Coronary artery (tissue), 2 donors: ENCODE measurements at regions not wholly inside any gene's neighbourhood (a gene's known extent, or its start where the extent isn't known, plus 50 kb on each side); places are given as distances from the start of the nearest gene placed in this dataset.

Experiments used
- DNase-seq: peaks from one replicate; pipeline ENCODE4 v3.0.0-alpha.2; 2017; ENCODE audit warnings: low spot score
- H3K27ac ChIP-seq, 2 donors: fragments of 200-600 bp; sonication (generic); one replicate each; pipeline ENCODE4 v1.5.1; 2016 to 2019
- H3K4me3 ChIP-seq: fragments of 200-600 bp; sonication (generic); 2 replicates; pipeline ENCODE4 v1.5.1; 2016; ENCODE audit warnings: mild to moderate bottlenecking, moderate library complexity
- TF ChIP-seq, protein P1 (sequence below): fragments of 200-600 bp; sonication (generic); IDR thresholded peaks from one replicate; pipeline ENCODE4 v1.5.1; 2019; ENCODE audit warnings: antibody characterized with exemption

DNA sequence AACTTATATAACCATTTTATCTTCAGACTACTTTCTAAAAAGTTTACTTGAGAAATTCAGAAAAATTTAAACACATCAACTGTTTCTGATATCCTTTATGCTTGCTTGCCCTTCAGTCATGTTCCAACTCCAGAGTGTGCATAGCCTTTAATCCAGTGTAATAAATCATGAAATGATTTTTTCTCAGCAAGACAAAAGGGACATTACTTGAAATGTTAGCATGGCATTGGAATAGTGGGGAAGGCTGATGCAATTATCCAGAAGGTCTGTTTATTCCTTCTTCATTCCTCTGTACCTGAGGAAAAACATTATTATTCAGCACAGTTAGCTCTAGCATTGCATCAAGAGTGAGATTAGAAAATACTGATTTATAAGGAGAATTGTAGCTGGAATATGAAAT lies 209.9 kb downstream of the SLC7A11 start:
- DNase-seq: no peak
- Histone ChIP-seq H3K4me3 (no peak overlapping the region), H3K27ac (no peak overlapping the region)
- TF ChIP-seq, protein P1, sequence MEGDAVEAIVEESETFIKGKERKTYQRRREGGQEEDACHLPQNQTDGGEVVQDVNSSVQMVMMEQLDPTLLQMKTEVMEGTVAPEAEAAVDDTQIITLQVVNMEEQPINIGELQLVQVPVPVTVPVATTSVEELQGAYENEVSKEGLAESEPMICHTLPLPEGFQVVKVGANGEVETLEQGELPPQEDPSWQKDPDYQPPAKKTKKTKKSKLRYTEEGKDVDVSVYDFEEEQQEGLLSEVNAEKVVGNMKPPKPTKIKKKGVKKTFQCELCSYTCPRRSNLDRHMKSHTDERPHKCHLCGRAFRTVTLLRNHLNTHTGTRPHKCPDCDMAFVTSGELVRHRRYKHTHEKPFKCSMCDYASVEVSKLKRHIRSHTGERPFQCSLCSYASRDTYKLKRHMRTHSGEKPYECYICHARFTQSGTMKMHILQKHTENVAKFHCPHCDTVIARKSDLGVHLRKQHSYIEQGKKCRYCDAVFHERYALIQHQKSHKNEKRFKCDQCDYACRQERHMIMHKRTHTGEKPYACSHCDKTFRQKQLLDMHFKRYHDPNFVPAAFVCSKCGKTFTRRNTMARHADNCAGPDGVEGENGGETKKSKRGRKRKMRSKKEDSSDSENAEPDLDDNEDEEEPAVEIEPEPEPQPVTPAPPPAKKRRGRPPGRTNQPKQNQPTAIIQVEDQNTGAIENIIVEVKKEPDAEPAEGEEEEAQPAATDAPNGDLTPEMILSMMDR: no peak

DNA sequence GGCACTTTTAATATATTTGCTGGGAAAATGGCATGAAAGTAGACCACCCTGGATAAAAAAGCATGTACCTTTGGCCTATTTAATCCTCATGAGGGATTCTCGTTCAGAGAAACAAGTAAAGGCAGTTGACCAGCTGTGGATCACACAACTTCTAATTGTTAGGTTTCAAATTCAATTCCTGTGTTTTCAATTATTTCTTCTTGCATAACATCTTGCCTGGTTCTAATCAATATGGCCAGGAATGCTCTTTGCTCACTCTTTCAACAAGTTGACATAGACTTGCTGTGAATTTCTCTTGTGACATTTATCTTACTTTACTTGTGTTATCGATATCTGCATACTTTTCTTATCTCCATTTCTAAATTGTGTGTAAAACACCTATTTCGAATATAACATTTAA lies 211.8 kb downstream of the SLC7A11 start:
- DNase-seq: no peak
- Histone ChIP-seq H3K4me3 (no peak overlapping the region), H3K27ac (no peak overlapping the region)
- TF ChIP-seq, protein P1: no peak

DNA sequence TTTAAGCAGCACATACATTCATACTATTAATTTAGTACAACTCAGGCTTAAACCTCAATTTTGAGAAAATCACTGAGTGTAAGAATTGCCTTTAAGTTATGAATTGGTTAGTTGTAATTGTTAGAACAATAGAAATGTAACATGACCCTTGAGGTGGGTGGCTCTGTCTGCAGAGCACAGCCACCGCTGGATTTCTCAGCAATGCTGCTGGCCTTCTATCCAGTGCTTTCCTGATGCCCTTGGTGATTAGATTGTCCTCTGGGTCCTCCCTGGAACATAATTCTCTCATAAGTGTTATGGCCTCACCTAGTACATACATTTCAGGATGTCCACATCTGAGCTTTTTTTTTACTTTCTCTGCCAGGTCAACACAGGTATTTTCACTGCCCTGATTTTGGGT lies 213.2 kb downstream of the SLC7A11 start:
- no peak overlapping the region for H3K4me3 ChIP-seq
- no peak overlapping the region for H3K27ac ChIP-seq
- DNase-seq: no peak
- TF ChIP-seq, protein P1: no peak

DNA sequence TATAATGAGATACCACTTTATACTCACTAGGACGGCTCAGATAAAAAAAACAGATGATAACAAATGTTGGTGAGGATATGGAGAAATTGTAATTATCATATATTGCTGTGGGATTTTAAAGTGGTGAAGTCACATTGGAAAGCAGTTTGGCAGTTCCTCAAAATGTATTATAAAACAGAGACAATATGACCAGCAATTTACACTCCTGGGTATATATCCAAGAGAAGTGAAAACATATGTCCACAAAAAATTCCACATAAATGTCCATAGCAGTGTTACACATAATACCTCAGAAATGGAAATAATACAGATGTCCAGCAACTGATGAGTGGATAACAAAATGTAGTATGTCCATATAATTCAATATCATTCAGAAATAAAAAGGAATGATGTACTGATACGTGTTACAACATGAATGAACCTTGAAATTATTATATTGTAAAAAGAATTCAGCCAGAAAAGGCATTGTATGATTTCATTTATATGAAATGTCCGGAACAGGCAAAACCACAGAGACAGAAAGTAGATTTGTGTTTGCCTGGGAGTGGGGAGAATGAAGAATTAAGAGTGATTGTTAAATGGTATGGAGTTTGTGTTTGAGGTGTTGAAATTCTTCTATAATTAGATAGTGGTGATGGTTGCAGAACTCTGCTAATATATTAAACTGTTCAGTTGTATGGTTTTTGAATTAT lies 220.9 kb downstream of the SLC7A11 start:
- DNase-seq: no peak
- Histone ChIP-seq H3K27ac (no peak overlapping the region), H3K4me3 (no peak overlapping the region)
- TF ChIP-seq, protein P1: no peak

DNA sequence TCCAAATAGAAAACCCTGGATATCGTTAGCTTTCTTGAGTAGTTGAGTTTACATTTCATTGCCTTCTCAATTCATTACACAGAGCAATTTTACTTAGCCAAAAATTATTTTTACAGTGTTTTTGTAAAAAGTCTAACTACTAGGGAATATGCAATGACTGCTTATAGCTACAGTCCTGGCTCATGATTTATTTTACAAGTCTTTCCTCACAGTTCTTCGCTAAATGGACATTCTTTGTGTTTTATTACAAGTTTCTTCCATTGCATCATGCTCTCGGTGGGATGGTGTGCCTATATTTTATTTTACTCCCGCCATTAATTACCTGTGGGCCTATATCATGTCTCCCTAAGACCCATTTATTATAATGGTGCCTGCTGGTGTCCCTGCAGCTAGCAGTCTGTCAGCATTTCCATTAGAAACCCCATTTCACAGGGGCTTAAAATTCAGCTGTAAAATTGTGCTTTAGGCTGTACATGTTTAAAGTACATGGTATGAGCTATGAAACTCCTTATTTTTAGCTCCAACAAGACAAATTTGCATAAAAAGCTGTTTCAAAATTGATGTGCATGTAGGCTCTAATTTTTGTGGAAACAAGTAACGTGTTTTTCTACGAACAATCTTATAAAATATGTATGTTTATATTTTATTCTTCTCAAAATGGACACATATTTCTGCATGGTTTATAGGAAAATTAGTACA lies 227.4 kb downstream of the SLC7A11 start:
- TF ChIP-seq, protein P1: no peak
- no peak for DNase-seq
- no peak overlapping the region for H3K27ac ChIP-seq
- H3K4me3 ChIP-seq: no peak overlapping the region

DNA sequence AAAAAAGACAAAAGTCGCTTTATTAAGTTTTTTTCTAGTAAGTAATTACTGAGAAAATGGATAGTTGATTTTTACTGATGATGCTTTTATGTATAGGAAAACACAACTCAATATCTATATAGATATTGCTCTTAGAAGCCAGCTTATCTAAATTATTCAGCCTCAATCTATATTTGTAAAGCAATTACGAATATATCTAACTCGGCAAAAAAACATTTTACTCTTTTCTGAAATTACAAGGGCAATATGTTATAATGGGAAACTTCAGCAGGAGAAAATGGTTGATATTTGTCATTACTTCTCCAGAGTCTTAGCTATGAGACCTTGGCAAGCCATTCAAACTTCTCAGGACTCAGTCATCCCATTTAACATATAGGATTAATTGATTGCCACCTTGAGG lies 228.5 kb downstream of the SLC7A11 start:
- Histone ChIP-seq H3K27ac (no peak overlapping the region), H3K4me3 (no peak overlapping the region)
- TF ChIP-seq, protein P1: no peak
- no peak for DNase-seq

DNA sequence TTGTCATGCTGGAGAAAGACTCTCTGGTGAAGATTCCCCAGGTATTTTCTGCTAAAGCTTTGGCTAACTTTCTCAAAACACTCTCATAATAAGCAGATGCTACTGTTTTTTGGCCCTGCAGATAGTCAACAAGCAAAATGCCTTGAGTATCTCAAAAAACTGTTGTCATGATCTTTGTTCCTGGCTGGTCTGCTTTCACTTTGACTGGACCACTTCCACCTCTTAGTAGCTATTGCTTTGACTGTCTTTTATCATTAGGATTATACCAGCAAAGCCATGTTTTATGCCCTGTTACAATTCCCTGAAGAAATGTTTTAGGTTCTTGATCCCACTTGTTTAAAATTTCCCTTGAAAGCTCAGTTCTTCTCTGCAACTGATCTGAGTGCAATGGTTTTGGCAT lies 231.5 kb downstream of the SLC7A11 start:
- H3K27ac ChIP-seq: no peak overlapping the region
- no peak for DNase-seq
- H3K4me3 ChIP-seq: no peak overlapping the region
- TF ChIP-seq, protein P1: no peak
